Ovary (tissue), 7 donors: ENCODE measurements at regions not wholly inside any gene's neighbourhood (a gene's known extent, or its start where the extent isn't known, plus 50 kb on each side); places are given as distances from the start of the nearest gene placed in this dataset.

ENCODE experiments used
- DNase-seq, 5 donors: peaks; one replicate each; pipeline ENCODE4 v3.0.0-alpha.2; 2019 to 2020
- H3K27ac ChIP-seq, 2 donors: fragments of 200-600 bp; one replicate each; pipeline versions ENCODE4 v1.5.1 to v1.8.0; 2019 to 2022
- H3K27me3 ChIP-seq: fragments of 200-600 bp; one replicate; pipeline ENCODE4 v1.8.0; 2022
- H3K36me3 ChIP-seq: fragments of 200-600 bp; sonication (generic); one replicate; pipeline ENCODE4 v1.5.1; 2019
- H3K4me1 ChIP-seq: one replicate; pipeline ENCODE4 v1.8.1; 2013; ENCODE audit warnings: mild to moderate bottlenecking, moderate library complexity; ENCODE audit not compliant: insufficient read depth
- H3K4me3 ChIP-seq: fragments of 200-600 bp; sonication (generic); one replicate; pipeline ENCODE4 v1.5.1; 2017
- H3K9me3 ChIP-seq, 2 donors: fragments of 200-600 bp in 1 of 2; sonication (generic) in 1 of 2; one replicate each; pipeline versions ENCODE4 v1.5.1 to v1.8.1; 2013 to 2019; ENCODE audit warnings: mild to moderate bottlenecking in 1 of 2, moderate library complexity in 1 of 2
- EP300 ChIP-seq: sonication (generic); formaldehyde crosslinking; IDR thresholded peaks from one replicate; pipeline ENCODE4 v1.6.1; 2017; ENCODE audit warnings: antibody characterized with exemption
- POLR2A ChIP-seq: fragments of 450-650 bp; IDR thresholded peaks from one replicate; pipeline ENCODE4 v1.6.1; 2017; ENCODE audit warnings: antibody characterized with exemption, mild to moderate bottlenecking, moderate library complexity
- WGBS, 3 donors: extraction: QIAGEN DNeasy Blood & Tissue Kit in 1 of 3; methylation state at CpG; one replicate each; pipeline versions ENCODE4 v1.1.5 to v1.1.7; 2013 to 2017; 5-methylcytosine and 5-hydroxymethylcytosine counted together
- intact Hi-C, 4 donors: fragments of 100-400 bp; cut with DNase I; formaldehyde crosslinking; loops; one replicate each; pipeline versions ENCODE4 v1.11.0 to v1.15.1; 2022 to 2023
- TF ChIP-seq, protein P1 (sequence below), 3 donors: fragments of 450-650 bp in 2 of 3; fragments of 200-600 bp in 1 of 3; IDR thresholded peaks; one replicate each; pipeline versions ENCODE4 v1.5.1 to v1.8.0; 2016 to 2022; ENCODE audit warnings: antibody characterized with exemption in 3 of 3, mild to moderate bottlenecking in 1 of 3
- donor health status: DM: no; HTN: no; CAD: no; lungs with moderate emphysema.
- donor health status: DM: no; HTN: no; CAD: no.
- donor health status: Bipolar disorder and iron deficiency.
- donor health status: DM: no; HTN: no; CAD: no.
- donor health status: DM: yes; HTN: yes; CAD: no.

DNA sequence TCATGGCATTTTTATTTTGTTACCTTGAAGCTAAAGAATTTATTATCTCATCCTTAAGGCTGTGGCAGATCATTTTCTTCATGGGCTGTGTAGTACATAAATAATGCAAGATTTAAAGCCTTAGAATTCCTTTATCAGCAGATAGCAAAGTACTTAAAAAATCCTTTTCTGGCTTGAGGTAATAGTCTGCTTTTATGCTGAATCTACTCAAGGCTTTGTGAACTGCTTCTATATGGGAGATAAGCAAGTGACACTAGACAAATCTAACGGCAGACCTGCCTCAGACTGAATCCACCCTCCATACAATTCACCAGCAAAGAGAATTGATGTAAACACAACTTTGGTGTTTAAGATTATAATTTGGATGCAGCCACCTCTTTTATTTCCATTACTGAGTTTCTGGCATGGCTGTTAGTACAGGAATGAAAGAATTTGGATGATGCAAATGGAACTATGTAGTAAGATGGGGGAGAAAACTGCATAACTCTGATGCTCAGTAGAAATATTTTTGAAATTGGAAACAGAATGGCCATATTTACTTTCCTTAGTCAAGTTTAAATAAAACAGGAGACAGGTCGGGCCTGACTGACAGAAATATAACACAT is 1121.5 kb downstream of the NAALADL2 start:
- no peak overlapping the region for H3K27ac ChIP-seq
- intact Hi-C loops: no loop called here

GRCh38 chr3:175977968-175978752 is 1119.0 kb downstream of the NAALADL2 start:
- no peaks in the 10 kb centered on the region for H3K36me3 ChIP-seq
- no peaks in the 10 kb centered on the region for H3K27me3 ChIP-seq
- H3K9me3 ChIP-seq: no peaks in the 10 kb centered on the region
- H3K4me1 ChIP-seq: no peaks in the 10 kb centered on the region
- TF ChIP-seq EP300: no peak
- TF ChIP-seq, protein P1, sequence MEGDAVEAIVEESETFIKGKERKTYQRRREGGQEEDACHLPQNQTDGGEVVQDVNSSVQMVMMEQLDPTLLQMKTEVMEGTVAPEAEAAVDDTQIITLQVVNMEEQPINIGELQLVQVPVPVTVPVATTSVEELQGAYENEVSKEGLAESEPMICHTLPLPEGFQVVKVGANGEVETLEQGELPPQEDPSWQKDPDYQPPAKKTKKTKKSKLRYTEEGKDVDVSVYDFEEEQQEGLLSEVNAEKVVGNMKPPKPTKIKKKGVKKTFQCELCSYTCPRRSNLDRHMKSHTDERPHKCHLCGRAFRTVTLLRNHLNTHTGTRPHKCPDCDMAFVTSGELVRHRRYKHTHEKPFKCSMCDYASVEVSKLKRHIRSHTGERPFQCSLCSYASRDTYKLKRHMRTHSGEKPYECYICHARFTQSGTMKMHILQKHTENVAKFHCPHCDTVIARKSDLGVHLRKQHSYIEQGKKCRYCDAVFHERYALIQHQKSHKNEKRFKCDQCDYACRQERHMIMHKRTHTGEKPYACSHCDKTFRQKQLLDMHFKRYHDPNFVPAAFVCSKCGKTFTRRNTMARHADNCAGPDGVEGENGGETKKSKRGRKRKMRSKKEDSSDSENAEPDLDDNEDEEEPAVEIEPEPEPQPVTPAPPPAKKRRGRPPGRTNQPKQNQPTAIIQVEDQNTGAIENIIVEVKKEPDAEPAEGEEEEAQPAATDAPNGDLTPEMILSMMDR (IDR thresholded peaks at IDR 0.05): no peak
- TF ChIP-seq POLR2A: no peak
- DNase-seq: no peak
- intact Hi-C loops: no loop called here
- 96 to 98% (median 97%) methylated on average over 32 of the region's 32 CpGs for WGBS, 3 donors
- H3K27ac ChIP-seq: no peak overlapping the region
- no peak overlapping the region for H3K4me3 ChIP-seq

More for the DNA sequence above, 1121.5 kb downstream of the NAALADL2 start:
- H3K9me3 ChIP-seq: no peaks in the 10 kb centered on the region
- no peaks in the 10 kb centered on the region for H3K4me1 ChIP-seq
- no peak overlapping the region for H3K4me3 ChIP-seq
- WGBS, 3 donors: 11 to 31% (median 12%) methylated on average over 2 of the region's 2 CpGs
- DNase-seq: no peak
- H3K27me3 ChIP-seq: no peaks in the 10 kb centered on the region
- TF ChIP-seq EP300: no peak
- TF ChIP-seq POLR2A: no peak
- TF ChIP-seq, protein P1 (IDR thresholded peaks at IDR 0.05): no peak
- no peaks in the 10 kb centered on the region for H3K36me3 ChIP-seq

DNA sequence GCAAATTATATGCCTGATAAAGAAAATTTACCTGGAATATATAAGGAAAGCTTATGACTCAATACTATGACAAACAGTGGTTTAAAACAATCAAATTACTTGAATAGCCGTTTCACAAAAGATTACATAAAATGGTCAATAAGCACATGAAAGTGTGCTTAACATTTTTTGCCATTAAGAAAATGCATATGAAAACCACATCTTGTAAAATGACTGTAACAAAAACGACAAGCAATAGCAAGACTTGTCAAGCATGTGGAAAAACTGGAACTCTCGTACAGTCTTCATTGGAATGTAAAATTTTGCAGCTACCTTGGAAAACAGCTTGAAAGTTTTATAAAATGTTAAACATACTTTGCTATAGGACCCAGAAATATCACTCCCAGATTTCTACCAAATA is 1110.3 kb downstream of the NAALADL2 start:
- no peak overlapping the region for H3K4me3 ChIP-seq
- H3K4me1 ChIP-seq: no peaks in the 10 kb centered on the region
- no peaks in the 10 kb centered on the region for H3K9me3 ChIP-seq
- no peak overlapping the region for H3K27ac ChIP-seq
- H3K36me3 ChIP-seq: no peaks in the 10 kb centered on the region
- intact Hi-C loops: no loop called here
- H3K27me3 ChIP-seq: no peaks in the 10 kb centered on the region
- WGBS, 3 donors: 88 to 92% (median 89%) methylated on average over 3 of the region's 3 CpGs
- no peak for DNase-seq
- TF ChIP-seq, protein P1 (IDR thresholded peaks at IDR 0.05): no peak
- TF ChIP-seq POLR2A (no peak), EP300 (no peak)

GRCh38 chr3:175965036-175965435 is 1105.9 kb downstream of the NAALADL2 start:
- H3K9me3 ChIP-seq: no peaks in the 10 kb centered on the region
- no peaks in the 10 kb centered on the region for H3K4me1 ChIP-seq
- no peak overlapping the region for H3K27ac ChIP-seq
- H3K4me3 ChIP-seq: no peak overlapping the region
- H3K27me3 ChIP-seq: no peaks in the 10 kb centered on the region
- intact Hi-C loops: no loop called here
- no peak for DNase-seq
- no peak for TF ChIP-seq POLR2A
- no peak for TF ChIP-seq EP300
- TF ChIP-seq, protein P1 (IDR thresholded peaks at IDR 0.05): no peak
- H3K36me3 ChIP-seq: no peaks in the 10 kb centered on the region
- 47 to 57% (median 51%) methylated on average over 1 of the region's 1 CpG for WGBS, 3 donors
